GM12878 (cell line): ENCODE measurements at regions not wholly inside any gene's neighbourhood (a gene's known extent, or its start where the extent isn't known, plus 50 kb on each side); places are given as distances from the start of the nearest gene placed in this dataset.

Experiments
- CEBPB ChIP-seq, 2 experiments: fragments of 150-350 bp in 1 of 2; IDR thresholded peaks; 2 replicates each; pipeline ENCODE4 v1.6.1; 2012 to 2014; ENCODE audit warnings: low read depth in 2 of 2, low read length in 2 of 2, borderline replicate concordance in 1 of 2, inconsistent platforms in 1 of 2
- GABPA ChIP-seq: IDR thresholded peaks from 2 replicates; pipeline ENCODE4 v1.6.1; 2014; ENCODE audit warnings: antibody characterized with exemption, low read depth, mild to moderate bottlenecking, inconsistent platforms
- POLR2AphosphoS5 ChIP-seq: IDR thresholded peaks from 2 replicates; pipeline ENCODE4 v1.6.1; 2011; ENCODE audit warnings: mild to moderate bottlenecking, low read length, inconsistent platforms
- REST ChIP-seq: IDR thresholded peaks from 2 replicates; pipeline ENCODE4 v1.6.1; 2012; ENCODE audit warnings: mild to moderate bottlenecking, low read depth, low read length
- RFX5 ChIP-seq: IDR thresholded peaks from 2 replicates; pipeline ENCODE4 v1.6.1; 2011; ENCODE audit warnings: low read depth, low read length, improper control_type of control experiment
- SMC3 ChIP-seq: IDR thresholded peaks from 2 replicates; pipeline ENCODE4 v1.6.1; 2011; ENCODE audit warnings: low read length, improper control_type of control experiment, borderline replicate concordance

- TF ChIP-seq GABPA (no peak), RFX5 (no peak), REST (no peak), POLR2AphosphoS5 (no peak), SMC3 (no peak), CEBPB (IDR thresholded peaks at IDR 0.05; ENCODE audit: borderline replicate concordance in 1 of 2, low read depth in 2 of 2, low read length in 2 of 2) (no peak)
These were observed 66.0 kb upstream of the FHIP2A start for GRCh38 chr10:114755537-114755936.
